ENCODE measurements at regions not wholly inside any gene's neighbourhood (a gene's known extent, or its start where the extent isn't known, plus 50 kb on each side); places are given as distances from the start of the nearest gene placed in this dataset.

- TF ChIP-seq PBX3 (IDR thresholded peaks at IDR 0.05), result no peak
- TF ChIP-seq RCOR1 (IDR thresholded peaks at IDR 0.05; ENCODE audit: low read depth, low read length), result no peak
- TF ChIP-seq HOXB13 (CRISPR knock-in tag; IDR thresholded peaks at IDR 0.05; ENCODE audit: low read depth), result no peak
- no peak for TF ChIP-seq FOSL2 (IDR thresholded peaks at IDR 0.05)
- TF ChIP-seq FOSL2 (CRISPR knock-in tag; IDR thresholded peaks at IDR 0.05), result no peak
- TF ChIP-seq FOSB (CRISPR knock-in tag; IDR thresholded peaks at IDR 0.05), result no peak
- no peak for TF ChIP-seq ZC3H11A (IDR thresholded peaks at IDR 0.05)
These were observed 107.5 kb downstream of the MTPAP start (continued) for GRCh38 chr10:30241422-30242110.

- ChIA-PET CTCF (interaction anchor here (0.7 to 2.0 kb wide), 3 partner anchors 9 to 241 kb away, joined by 3 to 9 read pairs (median 3); no protein-coding TSS in a partner anchor), POLR2A (no interaction called here)
- H3K9me3 ChIP-seq, result no peaks in the 10 kb centered on the region
- FAIRE-seq (no peak), DNase-seq (ENCODE audit: low read depth in 1 of 2, low spot score in 1 of 2) (no peak), ATAC-seq (no peak; a peak in 1 of 6 replicates)
- H3K4me2 ChIP-seq, result no peak overlapping the region
- 84% methylated on average over 8 of the region's 8 CpGs for WGBS (ENCODE audit: missing lambda C conversion rate)
- TF ChIP-seq RAD21 (conservative IDR thresholded peaks at IDR 0.05 in 1 of 2, IDR thresholded peaks at IDR 0.05 in 1 of 2) (no peak), ZNF302 (CRISPR knock-in tag; IDR thresholded peaks at IDR 0.05) (no peak), HEYL (CRISPR knock-in tag; IDR thresholded peaks at IDR 0.05) (no peak), RFX5 (IDR thresholded peaks at IDR 0.05) (no peak), HMGXB4 (CRISPR knock-in tag; IDR thresholded peaks at IDR 0.05; ENCODE audit: borderline replicate concordance) (no peak), GATA3 (IDR thresholded peaks at IDR 0.05; ENCODE audit: borderline replicate concordance) (no peak), ATOH8 (CRISPR knock-in tag; IDR thresholded peaks at IDR 0.05; ENCODE audit: low read depth) (no peak), MAX (IDR thresholded peaks at IDR 0.05) (no peak), EP300 (IDR thresholded peaks at IDR 0.05) (no peak), CTCF (IDR thresholded peaks at IDR 0.05) (no peak), HOXB5 (CRISPR knock-in tag; IDR thresholded peaks at IDR 0.05) (no peak), PHF8 (IDR thresholded peaks at IDR 0.05; ENCODE audit: borderline replicate concordance, low read depth) (no peak), FOSL2 (IDR thresholded peaks at IDR 0.05) (no peak), FOSL2 (CRISPR knock-in tag; IDR thresholded peaks at IDR 0.05) (no peak), HES2 (IDR thresholded peaks at IDR 0.05) (no peak)
- no peak overlapping the region for H3K4me3 ChIP-seq
- H3K4me1 ChIP-seq, result no peaks in the 10 kb centered on the region
- H3K27ac ChIP-seq, result no peak overlapping the region
These were observed 110.2 kb downstream of the MTPAP start for GRCh38 chr10:30238836-30239235.
